Left ventricle myocardium inferior (tissue), 1 donor: ENCODE measurements at regions not wholly inside any gene's neighbourhood (a gene's known extent, or its start where the extent isn't known, plus 50 kb on each side); places are given as distances from the start of the nearest gene placed in this dataset.

ENCODE experiments used
- DNase-seq: peaks from one replicate; pipeline ENCODE4 v3.0.0-alpha.2; 2020
- H3K27ac ChIP-seq: fragments of 200-600 bp; replicated peaks from 2 replicates; pipeline ENCODE4 v1.8.0; 2021
- H3K27me3 ChIP-seq: fragments of 200-600 bp; 2 replicates; pipeline ENCODE4 v1.8.0; 2021; ENCODE audit warnings: low read depth
- H3K36me3 ChIP-seq: fragments of 200-600 bp; 2 replicates; pipeline ENCODE4 v1.8.0; 2021
- H3K4me1 ChIP-seq: fragments of 200-600 bp; 2 replicates; pipeline ENCODE4 v1.8.0; 2021
- H3K4me3 ChIP-seq: fragments of 200-600 bp; 2 replicates; pipeline ENCODE4 v1.8.0; 2021; ENCODE audit warnings: mild to moderate bottlenecking, moderate library complexity
- H3K9me3 ChIP-seq: fragments of 200-600 bp; replicated peaks from 2 replicates; pipeline ENCODE4 v1.8.0; 2021
- intact Hi-C: fragments of 100-400 bp; cut with micrococcal nuclease; formaldehyde crosslinking; loops from one replicate; pipeline ENCODE4 v1.11.0; 2022
- TF ChIP-seq, protein P1 (sequence below): fragments of 200-600 bp; IDR thresholded peaks from 2 replicates; pipeline ENCODE4 v1.8.0; 2021; ENCODE audit warnings: antibody characterized with exemption, mild to moderate bottlenecking, borderline replicate concordance
- donor health status: DM: no; HTN: yes; CAD: no; lungs with severe emphysema.

- no peak for DNase-seq
- Histone ChIP-seq H3K27ac (no peak overlapping the region), H3K27me3 (no peaks in the 10 kb centered on the region), H3K4me1 (peaks cover 45% of the 10 kb centered on the region), H3K36me3 (no peaks in the 10 kb centered on the region), H3K9me3 (no peaks in the 10 kb centered on the region), H3K4me3 (no peak overlapping the region)
- TF ChIP-seq, protein P1, sequence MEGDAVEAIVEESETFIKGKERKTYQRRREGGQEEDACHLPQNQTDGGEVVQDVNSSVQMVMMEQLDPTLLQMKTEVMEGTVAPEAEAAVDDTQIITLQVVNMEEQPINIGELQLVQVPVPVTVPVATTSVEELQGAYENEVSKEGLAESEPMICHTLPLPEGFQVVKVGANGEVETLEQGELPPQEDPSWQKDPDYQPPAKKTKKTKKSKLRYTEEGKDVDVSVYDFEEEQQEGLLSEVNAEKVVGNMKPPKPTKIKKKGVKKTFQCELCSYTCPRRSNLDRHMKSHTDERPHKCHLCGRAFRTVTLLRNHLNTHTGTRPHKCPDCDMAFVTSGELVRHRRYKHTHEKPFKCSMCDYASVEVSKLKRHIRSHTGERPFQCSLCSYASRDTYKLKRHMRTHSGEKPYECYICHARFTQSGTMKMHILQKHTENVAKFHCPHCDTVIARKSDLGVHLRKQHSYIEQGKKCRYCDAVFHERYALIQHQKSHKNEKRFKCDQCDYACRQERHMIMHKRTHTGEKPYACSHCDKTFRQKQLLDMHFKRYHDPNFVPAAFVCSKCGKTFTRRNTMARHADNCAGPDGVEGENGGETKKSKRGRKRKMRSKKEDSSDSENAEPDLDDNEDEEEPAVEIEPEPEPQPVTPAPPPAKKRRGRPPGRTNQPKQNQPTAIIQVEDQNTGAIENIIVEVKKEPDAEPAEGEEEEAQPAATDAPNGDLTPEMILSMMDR: no peak
- intact Hi-C loops: no loop called here
Measured at GRCh38 chr18:46401486-46402070, 255.4 kb downstream of the LOXHD1 start.

DNA sequence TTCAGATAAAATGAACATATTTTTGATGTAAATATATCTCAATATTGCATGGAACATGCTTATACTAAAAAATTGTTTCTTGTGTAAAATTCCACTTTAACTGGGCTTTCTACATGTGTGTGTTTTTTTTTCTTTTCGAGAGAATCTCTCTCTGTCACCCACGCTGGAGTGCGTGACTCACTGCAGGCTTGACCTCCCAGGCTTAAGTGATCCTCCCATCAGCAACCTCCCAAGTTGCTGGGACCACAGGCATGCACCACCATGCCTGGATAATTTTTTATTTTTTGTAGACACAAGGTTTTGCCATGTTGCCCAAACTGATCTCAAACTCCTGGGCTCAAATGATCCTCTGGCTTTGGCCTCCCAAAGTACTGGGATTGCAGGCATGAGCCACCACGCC is 254.6 kb downstream of the LOXHD1 start:
- no peak for DNase-seq
- Histone ChIP-seq H3K27me3 (no peaks in the 10 kb centered on the region), H3K36me3 (no peaks in the 10 kb centered on the region), H3K4me1 (peaks cover 53% of the 10 kb centered on the region), H3K27ac (no peak overlapping the region), H3K4me3 (no peak overlapping the region), H3K9me3 (no peaks in the 10 kb centered on the region)
- TF ChIP-seq, protein P1: no peak
- intact Hi-C loops: no loop called here

- Histone ChIP-seq H3K4me3 (no peak overlapping the region), H3K27me3 (no peaks in the 10 kb centered on the region), H3K27ac (no peak overlapping the region), H3K9me3 (no peaks in the 10 kb centered on the region), H3K4me1 (peaks cover 59% of the 10 kb centered on the region), H3K36me3 (no peaks in the 10 kb centered on the region)
- DNase-seq: no peak
- TF ChIP-seq, protein P1: no peak
- intact Hi-C loops: no loop called here
Measured at GRCh38 chr18:46402945-46403344, 254.1 kb downstream of the LOXHD1 start.

DNA sequence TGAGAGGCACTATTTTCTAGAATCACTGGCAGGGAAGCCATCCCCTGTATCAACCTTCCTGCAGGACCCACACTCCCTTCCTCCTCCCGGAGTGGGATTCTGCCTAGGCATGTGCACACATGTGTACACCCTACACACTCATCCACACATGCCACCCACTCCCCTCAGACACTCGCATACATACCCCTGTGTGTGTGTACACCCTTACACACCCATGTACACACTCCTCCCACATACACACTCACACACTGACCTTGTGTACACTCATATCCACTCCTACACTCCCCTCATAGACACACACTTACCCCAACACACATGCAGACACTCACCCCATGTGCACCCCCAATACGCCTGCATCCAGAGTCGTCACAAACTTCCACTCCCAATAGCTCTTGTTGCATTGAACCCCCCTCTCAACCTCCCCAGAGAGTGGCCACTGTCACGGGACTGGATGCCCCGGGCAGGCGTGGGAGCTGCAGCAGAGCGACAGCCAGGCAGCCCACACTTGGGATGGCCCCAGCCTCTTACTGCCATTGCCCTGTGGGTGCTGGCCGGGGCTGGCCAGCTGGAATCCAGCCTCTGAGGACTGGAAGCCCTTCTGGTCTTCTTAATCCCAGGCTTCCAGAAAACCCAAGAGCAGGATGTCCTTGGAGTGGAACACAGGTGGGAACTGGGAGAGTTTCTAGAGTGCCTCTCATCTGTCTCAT is 251.0 kb downstream of the LOXHD1 start:
- intact Hi-C loops: no loop called here
- no peaks in the 10 kb centered on the region for H3K36me3 ChIP-seq
- peaks cover 62% of the 10 kb centered on the region for H3K4me1 ChIP-seq
- H3K4me3 ChIP-seq: no peak overlapping the region
- H3K27ac ChIP-seq: peak overlapping the region; percentile 83
- no peaks in the 10 kb centered on the region for H3K9me3 ChIP-seq
- TF ChIP-seq, protein P1: no peak
- no peak for DNase-seq
- H3K27me3 ChIP-seq: no peaks in the 10 kb centered on the region

GRCh38 chr18:46406539-46406932 is 250.5 kb downstream of the LOXHD1 start:
- peaks cover 67% of the 10 kb centered on the region for H3K4me1 ChIP-seq
- intact Hi-C loops: no loop called here
- no peaks in the 10 kb centered on the region for H3K27me3 ChIP-seq
- H3K9me3 ChIP-seq: no peaks in the 10 kb centered on the region
- H3K4me3 ChIP-seq: no peak overlapping the region
- peak overlapping the region; percentile 83 for H3K27ac ChIP-seq
- TF ChIP-seq, protein P1: no peak
- no peaks in the 10 kb centered on the region for H3K36me3 ChIP-seq
- no peak for DNase-seq
